Transverse colon (tissue), 4 donors: ENCODE measurements at regions not wholly inside any gene's neighbourhood (a gene's known extent, or its start where the extent isn't known, plus 50 kb on each side); places are given as distances from the start of the nearest gene placed in this dataset.

ENCODE experiments used
- DNase-seq: peaks from one replicate; pipeline ENCODE4 v3.0.0-alpha.2; 2019
- H3K27ac ChIP-seq, 4 donors: fragments of 200-600 bp; sonication (generic); 2 replicates each; pipeline ENCODE4 v1.5.1; 2016 to 2018; ENCODE audit warnings: inconsistent platforms in 4 of 4
- H3K27me3 ChIP-seq: fragments of 200-600 bp; sonication (generic); 2 replicates; pipeline ENCODE4 v1.5.1; 2017; ENCODE audit warnings: inconsistent platforms
- H3K36me3 ChIP-seq, 4 donors: fragments of 200-600 bp; sonication (generic); 2 replicates each; pipeline ENCODE4 v1.5.1; 2017 to 2019; ENCODE audit warnings: inconsistent platforms in 4 of 4
- H3K4me1 ChIP-seq, 4 donors: fragments of 200-600 bp; sonication (generic); 2 replicates each; pipeline ENCODE4 v1.5.1; 2017 to 2020; ENCODE audit warnings: inconsistent platforms in 4 of 4
- H3K4me3 ChIP-seq, 4 donors: fragments of 200-600 bp; sonication (generic); 1 replicate in 1 of 4; 2 replicates in 3 of 4; pipeline versions ENCODE4 v1.5.1 to v1.6.1; 2017 to 2019; ENCODE audit warnings: inconsistent platforms in 4 of 4
- H3K9me3 ChIP-seq, 2 donors: fragments of 200-600 bp; sonication (generic); 2 replicates each; pipeline ENCODE4 v1.5.1; 2017 to 2019; ENCODE audit warnings: inconsistent platforms in 2 of 2
- CTCF ChIP-seq, 5 experiments: fragments of 200-600 bp in 3 of 5; fragments of 450-650 bp in 2 of 5; sonication (generic) in 3 of 5; IDR thresholded peaks; 1 replicate in 2 of 5; 2 replicates in 3 of 5; pipeline ENCODE4 v1.5.1; 2016 to 2017; ENCODE audit warnings: antibody characterized with exemption in 5 of 5, inconsistent platforms in 3 of 5, mild to moderate bottlenecking in 2 of 5, moderate library complexity in 1 of 5
- EP300 ChIP-seq: sonication (generic); formaldehyde crosslinking; IDR thresholded peaks from one replicate; pipeline ENCODE4 v1.6.1; 2017; ENCODE audit warnings: antibody characterized with exemption, low read depth
- POLR2A ChIP-seq: fragments of 450-650 bp; IDR thresholded peaks from one replicate; pipeline ENCODE4 v1.6.1; 2016; ENCODE audit warnings: antibody characterized with exemption, mild to moderate bottlenecking, moderate library complexity
- POLR2AphosphoS5 ChIP-seq, 3 donors: sonication (generic); formaldehyde crosslinking; IDR thresholded peaks; one replicate each; pipeline ENCODE4 v1.6.1; 2016; ENCODE audit warnings: antibody characterized with exemption in 3 of 3
- WGBS, 2 donors: methylation state at CpG; one replicate each; pipeline ENCODE4 v1.1.5; 2018; ENCODE audit warnings: low coverage in 1 of 2; 5-methylcytosine and 5-hydroxymethylcytosine counted together
- in situ Hi-C, 4 donors: fragments of 200-750 bp; cut with MboI; loops; one replicate each; pipeline versions ENCODE4 v1.15.0 to v1.15.1; 2017; ENCODE audit warnings: low sequenced_read_pairs in 3 of 4, low pct_ligation_motif_present in 1 of 4, low pct_unique_long_range_greater_than_20kb in 1 of 4
- intact Hi-C: fragments of 100-400 bp; cut with DNase I; formaldehyde crosslinking; loops from one replicate; pipeline ENCODE4 v1.15.1; 2023; ENCODE audit warnings: low total_unique reads

- TF ChIP-seq EP300 (no peak), POLR2A (no peak), POLR2AphosphoS5 (IDR thresholded peaks at IDR 0.05) (no peak), CTCF (IDR thresholded peaks at IDR 0.05) (no peak)
- no peak for DNase-seq
- intact Hi-C loops (no loop called here), in situ Hi-C loops (no loop called here)
- no peak overlapping the region for H3K4me3 ChIP-seq
- no peaks in the 10 kb centered on the region for H3K4me1 ChIP-seq
- no peaks in the 10 kb centered on the region for H3K27me3 ChIP-seq
- no peaks in the 10 kb centered on the region for H3K9me3 ChIP-seq
- no peak overlapping the region for H3K27ac ChIP-seq
- WGBS, 2 donors = 43 to 52% methylated on average over 4 of the region's 4 CpGs
- no peaks in the 10 kb centered on the region for H3K36me3 ChIP-seq
Observed at GRCh38 chr2:192253692-192254091, 59.0 kb upstream of the TMEFF2 start.

- Histone ChIP-seq H3K27me3 (no peaks in the 10 kb centered on the region), H3K4me1 (no peaks in the 10 kb centered on the region), H3K9me3 (no peaks in the 10 kb centered on the region), H3K4me3 (no peak overlapping the region), H3K27ac (no peak overlapping the region), H3K36me3 (no peaks in the 10 kb centered on the region)
- intact Hi-C loops (loop anchor here (1.0 kb wide), 1 partner anchor 11 kb away; no protein-coding TSS in a partner anchor), in situ Hi-C loops (no loop called here)
- no peak for DNase-seq
- TF ChIP-seq EP300 (no peak), POLR2AphosphoS5 (IDR thresholded peaks at IDR 0.05) (no peak), CTCF (IDR thresholded peaks at IDR 0.05) (no peak)
Observed at GRCh38 chr2:192250961-192251360, 56.2 kb upstream of the TMEFF2 start.

GRCh38 chr2:192247456-192247855, 52.7 kb upstream of the TMEFF2 start:
- Histone ChIP-seq H3K27me3 (no peaks in the 10 kb centered on the region), H3K27ac (no peak overlapping the region), H3K4me1 (no peaks in the 10 kb centered on the region), H3K4me3 (no peak overlapping the region), H3K9me3 (no peaks in the 10 kb centered on the region), H3K36me3 (no peaks in the 10 kb centered on the region)
- DNase-seq = no peak
- in situ Hi-C loops = no loop called here
- 83 to 89% methylated on average over 3 of the region's 3 CpGs for WGBS, 2 donors
- TF ChIP-seq CTCF (IDR thresholded peaks at IDR 0.05) (no peak), POLR2AphosphoS5 (IDR thresholded peaks at IDR 0.05) (no peak), POLR2A (no peak), EP300 (no peak)
- intact Hi-C loops = no loop called here

- H3K4me3 ChIP-seq = no peak overlapping the region
- H3K36me3 ChIP-seq = no peaks in the 10 kb centered on the region
- no peak overlapping the region for H3K27ac ChIP-seq
- intact Hi-C loops (no loop called here), in situ Hi-C loops (no loop called here)
- WGBS, 2 donors = 80 to 90% methylated on average over 3 of the region's 3 CpGs
- no peak for DNase-seq
- no peaks in the 10 kb centered on the region for H3K4me1 ChIP-seq
- H3K27me3 ChIP-seq = no peaks in the 10 kb centered on the region
- TF ChIP-seq POLR2A (no peak), POLR2AphosphoS5 (IDR thresholded peaks at IDR 0.05) (no peak)
- no peaks in the 10 kb centered on the region for H3K9me3 ChIP-seq
Observed at GRCh38 chr2:192246297-192246696, 51.6 kb upstream of the TMEFF2 start.

- in situ Hi-C loops = no loop called here
- Histone ChIP-seq H3K27me3 (no peaks in the 10 kb centered on the region), H3K9me3 (no peaks in the 10 kb centered on the region), H3K4me3 (no peak overlapping the region), H3K27ac (no peak overlapping the region), H3K36me3 (no peaks in the 10 kb centered on the region), H3K4me1 (no peaks in the 10 kb centered on the region)
- TF ChIP-seq CTCF (IDR thresholded peaks at IDR 0.05) = no peak
- no peak for TF ChIP-seq EP300
- no peak for TF ChIP-seq POLR2A
- no peak for TF ChIP-seq POLR2AphosphoS5 (IDR thresholded peaks at IDR 0.05)
- intact Hi-C loops = no loop called here
- DNase-seq = no peak
- 74 to 90% methylated on average over 3 of the region's 3 CpGs for WGBS, 2 donors
Observed at GRCh38 chr2:192245329-192245728, 50.6 kb upstream of the TMEFF2 start.
